ENCODE measurements at regions not wholly inside any gene's neighbourhood (a gene's known extent, or its start where the extent isn't known, plus 50 kb on each side); places are given as distances from the start of the nearest gene placed in this dataset.

GRCh38 chr9:134967547-134967930 is 49.8 kb upstream of the FCN1 start:
- Histone ChIP-seq H3K27ac (no peak overlapping the region), H3K9me3 (replicated peaks) (no peaks in the 10 kb centered on the region), H3K4me1 (replicated peaks) (no peaks in the 10 kb centered on the region), H3K27me3 (replicated peaks) (0 out of 2 replicates have a peak, but pooled peaks cover 6% of the 10 kb centered on the region), H3K36me3 (no peaks in the 10 kb centered on the region), H3K4me3 (no peak overlapping the region)
- DNase-seq (ENCODE audit: low read depth in 1 of 2, low spot score in 2 of 2): no peak

GRCh38 chr9:134968011-134968822 is 50.5 kb upstream of the FCN1 start:
- Histone ChIP-seq H3K4me3 (no peak overlapping the region), H3K4me1 (replicated peaks) (no peaks in the 10 kb centered on the region), H3K27me3 (replicated peaks) (peaks cover 6% of the 10 kb centered on the region; the same call in 1 of the 2 replicates), H3K9me3 (replicated peaks) (no peaks in the 10 kb centered on the region), H3K27ac (no peak overlapping the region), H3K36me3 (no peaks in the 10 kb centered on the region)
- DNase-seq (ENCODE audit: low read depth in 1 of 2, low spot score in 2 of 2): no peak

DNA sequence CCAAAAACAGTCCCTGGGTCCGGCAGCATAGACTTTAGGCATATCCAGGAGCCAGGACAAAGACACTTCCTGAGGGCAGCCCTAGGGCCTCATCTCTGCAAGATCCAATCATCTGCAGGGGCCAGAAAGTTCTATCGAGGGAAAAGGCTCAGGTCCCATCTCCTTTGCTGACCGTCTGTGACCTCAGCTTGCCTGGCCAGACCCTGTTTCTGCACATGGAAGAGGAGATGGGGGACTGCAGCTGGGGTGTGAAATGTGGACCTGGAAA is 51.0 kb upstream of the FCN1 start:
- H3K27me3 ChIP-seq (replicated peaks): peaks cover 12% of the 10 kb centered on the region
- no peak for DNase-seq (ENCODE audit: low read depth in 1 of 2, low spot score in 2 of 2)
- H3K36me3 ChIP-seq: no peaks in the 10 kb centered on the region
- H3K27ac ChIP-seq: no peak overlapping the region
- H3K9me3 ChIP-seq (replicated peaks): no peaks in the 10 kb centered on the region
- H3K4me1 ChIP-seq (replicated peaks): no peaks in the 10 kb centered on the region
- H3K4me3 ChIP-seq: no peak overlapping the region

DNA sequence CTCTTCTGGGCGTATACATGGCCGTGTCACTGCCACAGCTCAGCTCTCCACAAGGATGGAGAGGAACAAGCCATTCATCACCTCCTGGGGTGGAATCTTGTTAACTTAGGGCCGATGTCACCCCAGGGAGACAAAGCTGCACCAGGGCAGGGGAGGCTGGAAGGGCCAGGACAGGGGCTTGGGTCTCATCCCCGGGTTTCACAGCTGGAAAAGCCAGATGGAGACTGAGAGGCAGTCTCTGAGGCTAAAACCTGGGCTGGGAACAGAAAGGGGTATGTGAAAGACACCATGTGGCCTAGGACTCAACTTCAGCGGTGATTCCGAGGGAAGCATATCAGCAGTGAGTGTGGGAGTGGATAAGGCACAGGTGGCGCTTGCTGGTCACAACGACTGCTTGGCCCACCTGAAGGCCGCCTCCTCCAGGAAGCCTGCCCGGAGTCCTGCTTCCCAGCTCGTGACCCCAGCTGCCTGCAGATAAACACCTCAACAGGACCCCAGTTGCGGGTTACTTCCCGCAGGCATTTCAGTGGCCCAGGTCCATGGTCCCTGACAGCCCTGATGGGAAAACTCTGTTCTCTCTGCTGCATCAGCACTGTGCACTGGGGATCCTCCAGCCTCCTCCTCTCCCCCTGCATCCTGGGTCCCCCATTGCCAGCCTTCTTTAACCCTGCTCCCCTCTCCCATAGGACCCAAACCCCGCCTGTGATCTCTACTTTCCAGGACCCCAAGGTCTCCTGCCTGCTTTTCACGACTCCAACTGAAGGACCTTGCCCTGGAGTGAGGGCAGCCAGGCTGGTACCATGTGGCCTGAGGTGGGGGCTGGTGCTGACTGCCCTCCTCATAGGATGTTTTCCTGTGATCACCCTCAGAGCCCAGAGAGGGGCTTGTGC is 51.7 kb upstream of the FCN1 start:
- H3K4me3 ChIP-seq: no peak overlapping the region
- H3K9me3 ChIP-seq (replicated peaks): no peaks in the 10 kb centered on the region
- no peak for DNase-seq (ENCODE audit: low read depth in 1 of 2, low spot score in 2 of 2)
- H3K36me3 ChIP-seq: no peaks in the 10 kb centered on the region
- peaks cover 17% of the 10 kb centered on the region for H3K27me3 ChIP-seq (replicated peaks)
- no peaks in the 10 kb centered on the region for H3K4me1 ChIP-seq (replicated peaks)
- H3K27ac ChIP-seq: no peak overlapping the region

DNA sequence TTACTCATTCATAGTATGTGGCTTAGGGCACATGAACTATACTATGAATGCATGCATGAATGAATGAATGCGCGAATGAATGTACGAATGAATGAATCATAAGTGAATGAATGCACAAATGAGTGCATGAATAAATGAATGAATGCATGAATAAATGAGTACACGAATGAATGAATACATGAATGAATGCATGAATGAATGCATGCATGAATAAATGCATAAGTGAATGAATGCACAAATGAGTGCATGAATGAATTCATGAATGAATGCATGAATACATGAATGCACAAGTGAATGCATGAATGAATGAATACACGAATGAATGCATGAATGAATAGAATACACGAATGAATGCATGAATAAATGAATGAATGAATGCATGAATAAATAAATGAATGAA is 52.5 kb upstream of the FCN1 start:
- H3K9me3 ChIP-seq (replicated peaks): no peaks in the 10 kb centered on the region
- H3K4me1 ChIP-seq (replicated peaks): no peaks in the 10 kb centered on the region
- H3K36me3 ChIP-seq: no peaks in the 10 kb centered on the region
- DNase-seq (ENCODE audit: low read depth in 1 of 2, low spot score in 2 of 2): no peak
- H3K4me3 ChIP-seq: no peak overlapping the region
- peaks cover 22% of the 10 kb centered on the region for H3K27me3 ChIP-seq (replicated peaks)
- no peak overlapping the region for H3K27ac ChIP-seq

DNA sequence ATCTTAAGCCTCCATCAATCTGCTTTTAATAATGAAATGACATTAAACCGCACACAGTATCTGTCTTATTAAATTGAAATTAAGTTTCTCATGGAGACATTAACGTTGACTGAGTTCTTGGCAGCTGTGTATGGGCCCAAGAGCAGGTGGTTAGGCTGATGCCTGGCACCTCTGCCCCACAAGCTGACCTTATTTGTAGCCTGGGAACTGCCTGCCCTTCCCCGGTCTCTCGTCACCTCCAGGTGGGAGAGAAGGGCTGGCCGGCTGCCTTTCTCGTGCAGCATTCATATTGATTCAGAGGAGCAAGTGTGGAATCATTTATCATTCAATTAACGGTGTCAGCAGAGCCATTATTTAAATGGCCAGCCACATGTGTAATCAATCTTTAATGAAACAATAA is 53.0 kb upstream of the FCN1 start:
- DNase-seq (ENCODE audit: low read depth in 1 of 2, low spot score in 2 of 2): no peak
- Histone ChIP-seq H3K27me3 (replicated peaks) (peaks cover 18% of the 10 kb centered on the region), H3K4me3 (no peak overlapping the region), H3K4me1 (replicated peaks) (no peaks in the 10 kb centered on the region), H3K27ac (no peak overlapping the region), H3K9me3 (replicated peaks) (no peaks in the 10 kb centered on the region), H3K36me3 (no peaks in the 10 kb centered on the region)

- Histone ChIP-seq H3K36me3 (no peaks in the 10 kb centered on the region), H3K27ac (no peak overlapping the region), H3K27me3 (replicated peaks) (peaks cover 21% of the 10 kb centered on the region), H3K4me1 (replicated peaks) (no peaks in the 10 kb centered on the region), H3K9me3 (replicated peaks) (no peaks in the 10 kb centered on the region), H3K4me3 (no peak overlapping the region)
- no peak for DNase-seq (ENCODE audit: low read depth in 1 of 2, low spot score in 2 of 2)
These were observed 53.5 kb upstream of the FCN1 start for GRCh38 chr9:134971196-134971595.

GRCh38 chr9:134971696-134972095 is 54.0 kb upstream of the FCN1 start:
- Histone ChIP-seq H3K4me1 (replicated peaks) (no peaks in the 10 kb centered on the region), H3K27ac (no peak overlapping the region), H3K9me3 (replicated peaks) (no peaks in the 10 kb centered on the region), H3K36me3 (no peaks in the 10 kb centered on the region), H3K4me3 (no peak overlapping the region), H3K27me3 (replicated peaks) (peaks cover 21% of the 10 kb centered on the region)
- no peak for DNase-seq (ENCODE audit: low read depth in 1 of 2, low spot score in 2 of 2)

GRCh38 chr9:134972140-134972539 is 54.4 kb upstream of the FCN1 start:
- Histone ChIP-seq H3K36me3 (no peaks in the 10 kb centered on the region), H3K27ac (no peak overlapping the region), H3K27me3 (replicated peaks) (peaks cover 21% of the 10 kb centered on the region), H3K9me3 (replicated peaks) (no peaks in the 10 kb centered on the region), H3K4me3 (no peak overlapping the region), H3K4me1 (replicated peaks) (no peaks in the 10 kb centered on the region)
- no peak for DNase-seq (ENCODE audit: low read depth in 1 of 2, low spot score in 2 of 2)

DNA sequence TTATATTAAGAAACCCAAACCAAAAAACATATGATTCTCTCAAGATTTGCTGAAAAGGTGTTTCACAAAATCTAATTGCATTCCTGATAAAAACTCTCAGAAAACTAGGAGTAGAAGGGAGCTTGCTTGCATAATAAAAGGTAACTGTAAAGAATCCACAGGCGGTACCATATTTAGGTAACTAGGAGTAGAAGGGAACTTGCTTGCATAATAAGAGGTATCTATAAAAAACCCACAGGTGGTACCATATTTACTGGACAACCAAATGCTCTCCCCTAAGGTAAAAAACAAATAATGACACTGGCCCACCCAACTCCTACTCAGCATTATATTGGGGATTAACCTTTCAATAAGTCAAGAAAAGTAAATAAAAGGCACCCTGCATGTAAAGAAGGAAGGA is 57.5 kb upstream of the FCN1 start:
- H3K36me3 ChIP-seq: no peaks in the 10 kb centered on the region
- peaks cover 21% of the 10 kb centered on the region for H3K27me3 ChIP-seq (replicated peaks)
- H3K4me1 ChIP-seq (replicated peaks): no peaks in the 10 kb centered on the region

DNA sequence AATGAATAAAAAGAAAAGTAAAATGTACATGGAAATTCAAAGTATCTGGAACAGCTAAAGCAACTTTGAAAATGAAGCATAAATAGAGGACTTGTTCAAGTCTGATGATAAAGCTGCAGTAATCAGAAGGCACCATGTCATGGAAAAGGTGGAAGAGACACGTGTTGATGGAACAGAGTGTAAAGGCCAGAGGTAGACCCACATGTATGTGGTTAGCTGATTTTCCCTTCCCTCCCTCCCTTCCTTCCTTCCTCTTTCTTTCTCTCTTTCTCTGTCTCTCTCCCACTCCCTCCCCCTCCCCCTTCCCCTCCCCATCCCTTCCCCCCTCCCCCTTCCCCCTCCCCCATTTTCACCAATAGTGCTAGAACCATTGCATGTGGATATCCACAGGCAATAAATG is 58.7 kb upstream of the FCN1 start:
- H3K36me3 ChIP-seq: no peaks in the 10 kb centered on the region
- no peak for DNase-seq (ENCODE audit: low read depth in 1 of 2, low spot score in 2 of 2)
- no peak overlapping the region for H3K4me3 ChIP-seq
- no peak overlapping the region for H3K27ac ChIP-seq
- H3K9me3 ChIP-seq (replicated peaks): no peaks in the 10 kb centered on the region
- H3K27me3 ChIP-seq (replicated peaks): peaks cover 21% of the 10 kb centered on the region
- no peaks in the 10 kb centered on the region for H3K4me1 ChIP-seq (replicated peaks)

More for the DNA sequence above, 57.5 kb upstream of the FCN1 start:
- no peak overlapping the region for H3K27ac ChIP-seq
- H3K9me3 ChIP-seq (replicated peaks): no peaks in the 10 kb centered on the region
- no peak for DNase-seq (ENCODE audit: low read depth in 1 of 2, low spot score in 2 of 2)
- H3K4me3 ChIP-seq: no peak overlapping the region

DNA sequence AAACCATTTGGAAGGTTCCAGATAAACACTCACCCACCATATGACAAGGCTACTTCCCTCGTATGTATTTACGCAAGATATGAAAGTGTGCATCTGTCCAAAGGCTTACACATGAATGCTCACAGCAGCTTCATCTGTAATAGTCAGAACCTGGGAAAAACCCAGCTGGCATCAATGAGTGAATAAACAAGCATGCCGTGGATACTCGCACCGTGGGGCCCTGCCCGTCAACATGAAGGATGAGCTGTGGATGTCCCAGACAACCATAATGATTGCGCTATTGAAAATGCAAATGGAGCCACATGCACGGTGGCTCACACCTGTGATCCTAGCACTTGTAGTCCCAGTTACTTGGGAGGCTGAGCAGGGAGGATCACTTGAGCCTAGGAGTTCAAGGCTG is 60.6 kb upstream of the FCN1 start:
- H3K27me3 ChIP-seq (replicated peaks): peaks cover 20% of the 10 kb centered on the region
- no peak for DNase-seq (ENCODE audit: low read depth in 1 of 2, low spot score in 2 of 2)
- H3K4me1 ChIP-seq (replicated peaks): no peaks in the 10 kb centered on the region
- no peaks in the 10 kb centered on the region for H3K9me3 ChIP-seq (replicated peaks)
- no peak overlapping the region for H3K27ac ChIP-seq
- no peaks in the 10 kb centered on the region for H3K36me3 ChIP-seq
- no peak overlapping the region for H3K4me3 ChIP-seq

DNA sequence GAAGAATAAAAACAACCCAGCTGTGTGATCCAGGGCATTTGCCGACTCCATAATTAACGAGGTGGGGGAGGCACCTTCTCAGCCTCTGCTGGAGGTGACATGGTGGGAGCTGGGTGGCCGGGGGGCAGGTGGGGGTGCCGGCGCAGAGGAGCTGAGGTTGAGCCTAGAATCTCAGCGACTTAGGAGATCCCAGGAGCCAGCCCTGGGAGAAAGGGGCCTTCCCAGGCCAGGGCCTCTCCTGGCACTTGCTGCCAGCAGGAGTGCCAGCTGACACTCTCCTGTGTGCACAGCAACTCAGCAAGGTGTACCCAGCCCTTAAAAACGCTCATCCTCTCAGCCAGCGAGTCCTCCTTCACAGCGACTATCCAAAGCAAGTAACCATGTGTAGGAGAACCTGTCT is 62.8 kb upstream of the FCN1 start:
- Histone ChIP-seq H3K36me3 (no peaks in the 10 kb centered on the region), H3K27ac (no peak overlapping the region), H3K27me3 (replicated peaks) (0 out of 2 replicates have a peak, but pooled peaks cover 2% of the 10 kb centered on the region), H3K9me3 (replicated peaks) (no peaks in the 10 kb centered on the region), H3K4me1 (replicated peaks) (no peaks in the 10 kb centered on the region), H3K4me3 (no peak overlapping the region)
- no peak for DNase-seq (ENCODE audit: low read depth in 1 of 2, low spot score in 2 of 2)

GRCh38 chr9:134980991-134981390 is 63.3 kb upstream of the FCN1 start:
- H3K27ac ChIP-seq: no peak overlapping the region
- no peak overlapping the region for H3K4me3 ChIP-seq
- no peaks in the 10 kb centered on the region for H3K4me1 ChIP-seq (replicated peaks)
- H3K27me3 ChIP-seq (replicated peaks): 0 out of 2 replicates have a peak, but pooled peaks cover under 1% of the 10 kb centered on the region
- no peaks in the 10 kb centered on the region for H3K9me3 ChIP-seq (replicated peaks)
- DNase-seq (ENCODE audit: low read depth in 1 of 2, low spot score in 2 of 2): no peak
- H3K36me3 ChIP-seq: no peaks in the 10 kb centered on the region

Measured in SJSA1 (cell line).